Astrocyte of the cerebellum (primary cell): ENCODE measurements at regions not wholly inside any gene's neighbourhood (a gene's known extent, or its start where the extent isn't known, plus 50 kb on each side); places are given as distances from the start of the nearest gene placed in this dataset.

ENCODE experiments used
- DNase-seq: peaks from one replicate; pipeline ENCODE4 v3.0.0-alpha.2; 2011; ENCODE audit warnings: low read depth
- H3K4me3 ChIP-seq: 2 replicates; pipeline ENCODE4 v1.5.1; 2011; ENCODE audit warnings: mild to moderate bottlenecking, low read depth, low read length, moderate library complexity
- in situ Hi-C: cut with HindIII; loops from 2 replicates; pipeline ENCODE4 v1.10.0; 2017; ENCODE audit warnings: low sequenced_read_pairs
- TF ChIP-seq, protein P1 (sequence below): IDR thresholded peaks from 2 replicates; pipeline ENCODE4 v1.5.1; 2012; ENCODE audit warnings: low read length, low read depth, moderate library complexity, mild to moderate bottlenecking; ENCODE audit errors: missing control alignments

DNA sequence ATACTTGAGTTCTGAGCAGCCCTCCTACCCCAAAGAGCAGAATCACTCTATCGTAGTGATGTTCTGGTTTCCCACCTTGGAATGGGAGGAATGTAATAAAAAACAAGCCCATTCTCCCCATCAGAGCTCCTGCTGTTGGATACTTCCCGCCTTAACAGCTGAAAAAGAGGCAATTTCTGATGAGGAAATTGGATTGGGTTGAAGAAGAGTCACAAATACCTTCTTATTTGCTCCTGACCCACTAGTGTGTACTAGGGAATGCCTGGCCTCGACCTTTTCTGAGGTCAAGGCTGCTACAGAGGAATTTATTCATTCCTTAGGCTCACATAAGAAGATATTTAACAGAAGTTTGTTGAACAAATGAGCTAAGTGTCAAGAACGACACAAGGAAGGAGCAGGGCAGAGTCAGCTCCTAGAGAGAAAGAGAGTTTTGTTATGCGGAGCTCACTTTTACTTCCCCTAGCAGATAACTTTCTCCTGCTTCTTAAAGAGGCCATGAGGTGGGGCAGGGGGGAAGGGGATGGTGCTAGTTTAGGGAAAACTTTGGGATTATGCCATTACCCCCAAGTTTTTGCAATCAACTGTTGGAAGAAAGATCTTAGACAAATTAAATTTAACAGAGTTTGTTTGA, 273.8 kb upstream of the CLNK start:
- TF ChIP-seq, protein P1, sequence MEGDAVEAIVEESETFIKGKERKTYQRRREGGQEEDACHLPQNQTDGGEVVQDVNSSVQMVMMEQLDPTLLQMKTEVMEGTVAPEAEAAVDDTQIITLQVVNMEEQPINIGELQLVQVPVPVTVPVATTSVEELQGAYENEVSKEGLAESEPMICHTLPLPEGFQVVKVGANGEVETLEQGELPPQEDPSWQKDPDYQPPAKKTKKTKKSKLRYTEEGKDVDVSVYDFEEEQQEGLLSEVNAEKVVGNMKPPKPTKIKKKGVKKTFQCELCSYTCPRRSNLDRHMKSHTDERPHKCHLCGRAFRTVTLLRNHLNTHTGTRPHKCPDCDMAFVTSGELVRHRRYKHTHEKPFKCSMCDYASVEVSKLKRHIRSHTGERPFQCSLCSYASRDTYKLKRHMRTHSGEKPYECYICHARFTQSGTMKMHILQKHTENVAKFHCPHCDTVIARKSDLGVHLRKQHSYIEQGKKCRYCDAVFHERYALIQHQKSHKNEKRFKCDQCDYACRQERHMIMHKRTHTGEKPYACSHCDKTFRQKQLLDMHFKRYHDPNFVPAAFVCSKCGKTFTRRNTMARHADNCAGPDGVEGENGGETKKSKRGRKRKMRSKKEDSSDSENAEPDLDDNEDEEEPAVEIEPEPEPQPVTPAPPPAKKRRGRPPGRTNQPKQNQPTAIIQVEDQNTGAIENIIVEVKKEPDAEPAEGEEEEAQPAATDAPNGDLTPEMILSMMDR: no peak
- no peak overlapping the region for H3K4me3 ChIP-seq
- no peak for DNase-seq
- in situ Hi-C loops: no loop called here

DNA sequence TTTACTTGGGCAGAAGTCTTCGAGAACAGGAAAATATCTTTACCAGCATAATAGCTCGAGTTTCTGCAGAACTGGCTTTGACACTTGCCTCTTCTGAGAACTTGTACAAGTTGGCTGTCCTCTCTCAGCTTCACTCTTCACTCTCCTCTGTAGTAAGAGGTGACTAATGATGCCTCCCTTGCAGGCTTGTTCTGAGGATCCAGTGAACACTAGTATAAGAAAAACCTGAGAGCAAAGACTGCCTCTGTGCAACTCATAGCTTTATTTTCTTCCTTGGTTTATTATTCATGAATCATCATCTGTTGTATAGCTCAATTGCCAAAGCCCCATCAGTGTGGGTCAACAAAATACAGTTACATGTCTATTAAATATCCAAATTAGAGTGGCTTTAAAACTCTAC, 266.7 kb upstream of the CLNK start:
- no peak overlapping the region for H3K4me3 ChIP-seq
- DNase-seq: no peak
- in situ Hi-C loops: no loop called here
- TF ChIP-seq, protein P1: no peak

GRCh38 chr4:10949039-10949733, 264.6 kb upstream of the CLNK start:
- TF ChIP-seq, protein P1: no peak
- no peak overlapping the region for H3K4me3 ChIP-seq
- in situ Hi-C loops: no loop called here
- DNase-seq: no peak

DNA sequence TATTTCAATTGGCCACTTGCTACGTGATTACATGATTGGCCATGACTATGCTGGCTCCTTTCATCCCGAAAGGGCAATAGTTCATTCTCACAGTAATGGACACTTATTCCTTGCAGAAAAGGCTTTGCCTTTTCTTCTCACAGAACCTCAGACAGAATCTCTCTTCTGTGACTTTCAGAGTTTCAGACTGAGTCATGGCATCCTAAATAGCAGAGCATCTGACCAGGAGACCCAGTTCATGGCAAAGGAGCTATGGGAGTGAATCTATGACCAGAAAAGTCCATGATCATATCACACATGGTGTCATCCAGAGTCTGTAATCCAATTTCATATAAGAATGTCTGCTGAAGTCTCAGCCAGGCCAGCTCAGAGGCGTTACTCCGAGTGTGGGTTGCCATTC, 263.3 kb upstream of the CLNK start:
- no peak overlapping the region for H3K4me3 ChIP-seq
- TF ChIP-seq, protein P1: no peak
- in situ Hi-C loops: no loop called here
- no peak for DNase-seq

GRCh38 chr4:10944321-10944720, 259.8 kb upstream of the CLNK start:
- TF ChIP-seq, protein P1: no peak
- H3K4me3 ChIP-seq: no peak overlapping the region
- in situ Hi-C loops: no loop called here
- no peak for DNase-seq

- no peak overlapping the region for H3K4me3 ChIP-seq
- TF ChIP-seq, protein P1: no peak
- in situ Hi-C loops: no loop called here
- DNase-seq: no peak
Observed at GRCh38 chr4:10942156-10942555, 257.6 kb upstream of the CLNK start.
